ENCODE measurements at regions not wholly inside any gene's neighbourhood (a gene's known extent, or its start where the extent isn't known, plus 50 kb on each side); places are given as distances from the start of the nearest gene placed in this dataset.

DNA sequence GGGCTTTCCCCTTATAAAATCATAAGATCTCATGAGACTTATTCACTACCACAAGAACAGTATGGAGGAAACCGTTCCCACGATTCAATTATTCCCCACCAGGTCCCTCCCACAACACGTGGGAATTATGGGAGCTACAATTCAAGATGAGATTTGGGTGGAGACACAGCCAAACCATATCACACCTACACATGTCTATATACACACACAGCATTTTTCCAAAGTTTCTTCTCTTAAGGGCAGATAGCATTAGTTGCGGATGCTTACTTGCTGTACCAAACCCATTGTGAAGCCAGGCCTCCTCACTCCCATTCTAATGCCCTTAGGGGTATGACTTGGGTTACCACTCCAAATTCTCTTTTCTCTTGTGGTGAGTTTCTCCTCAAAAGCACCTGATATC lies 104.1 kb upstream of the RAP1B start:
- no peak for ATAC-seq
- Histone ChIP-seq H2AFZ (ENCODE audit: low read length) (no peak overlapping the region), H3K4me3 (ENCODE audit: low read length) (no peak overlapping the region), H3K9ac (ENCODE audit: low read length) (no peak overlapping the region), H3K9me3 (ENCODE audit: low read length) (no peaks in the 10 kb centered on the region), H3K27ac (ENCODE audit: low read length) (no peak overlapping the region), H3K79me2 (ENCODE audit: low read length) (no peaks in the 10 kb centered on the region), H3K4me2 (ENCODE audit: low read length) (no peak overlapping the region), H3K4me1 (ENCODE audit: insufficient read depth, low read length) (no peaks in the 10 kb centered on the region), H3K9me2 (replicated peaks; ENCODE audit: low read length) (no peaks in the 10 kb centered on the region), H3K36me3 (ENCODE audit: low read depth, low read length) (no peaks in the 10 kb centered on the region), H4K20me1 (ENCODE audit: low read length) (no peaks in the 10 kb centered on the region), H3F3A (ENCODE audit: low read length, unreplicated experiment) (no peaks in the 10 kb centered on the region), H3K27me3 (ENCODE audit: low read length) (no peaks in the 10 kb centered on the region)
- TF ChIP-seq EZH2 (IDR thresholded peaks at IDR 0.05; ENCODE audit: low read length, unreplicated experiment) (no peak), EZH2phosphoT487 (IDR thresholded peaks at IDR 0.05; ENCODE audit: borderline replicate concordance, low read length) (no peak)
- TF ChIP-seq, protein P1, sequence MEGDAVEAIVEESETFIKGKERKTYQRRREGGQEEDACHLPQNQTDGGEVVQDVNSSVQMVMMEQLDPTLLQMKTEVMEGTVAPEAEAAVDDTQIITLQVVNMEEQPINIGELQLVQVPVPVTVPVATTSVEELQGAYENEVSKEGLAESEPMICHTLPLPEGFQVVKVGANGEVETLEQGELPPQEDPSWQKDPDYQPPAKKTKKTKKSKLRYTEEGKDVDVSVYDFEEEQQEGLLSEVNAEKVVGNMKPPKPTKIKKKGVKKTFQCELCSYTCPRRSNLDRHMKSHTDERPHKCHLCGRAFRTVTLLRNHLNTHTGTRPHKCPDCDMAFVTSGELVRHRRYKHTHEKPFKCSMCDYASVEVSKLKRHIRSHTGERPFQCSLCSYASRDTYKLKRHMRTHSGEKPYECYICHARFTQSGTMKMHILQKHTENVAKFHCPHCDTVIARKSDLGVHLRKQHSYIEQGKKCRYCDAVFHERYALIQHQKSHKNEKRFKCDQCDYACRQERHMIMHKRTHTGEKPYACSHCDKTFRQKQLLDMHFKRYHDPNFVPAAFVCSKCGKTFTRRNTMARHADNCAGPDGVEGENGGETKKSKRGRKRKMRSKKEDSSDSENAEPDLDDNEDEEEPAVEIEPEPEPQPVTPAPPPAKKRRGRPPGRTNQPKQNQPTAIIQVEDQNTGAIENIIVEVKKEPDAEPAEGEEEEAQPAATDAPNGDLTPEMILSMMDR (conservative IDR thresholded peaks at IDR 0.05; ENCODE audit: low read depth, low read length) = no peak
- POLR2A ChIA-PET (ENCODE audit: unreplicated experiment) = no interaction called here
- DNase-seq = no peak
- BruUV-seq (replicated peaks) = no TSS peak
- CTCF ChIA-PET = no interaction called here
- intact Hi-C loops (cut with micrococcal nuclease) = no loop called here

DNA sequence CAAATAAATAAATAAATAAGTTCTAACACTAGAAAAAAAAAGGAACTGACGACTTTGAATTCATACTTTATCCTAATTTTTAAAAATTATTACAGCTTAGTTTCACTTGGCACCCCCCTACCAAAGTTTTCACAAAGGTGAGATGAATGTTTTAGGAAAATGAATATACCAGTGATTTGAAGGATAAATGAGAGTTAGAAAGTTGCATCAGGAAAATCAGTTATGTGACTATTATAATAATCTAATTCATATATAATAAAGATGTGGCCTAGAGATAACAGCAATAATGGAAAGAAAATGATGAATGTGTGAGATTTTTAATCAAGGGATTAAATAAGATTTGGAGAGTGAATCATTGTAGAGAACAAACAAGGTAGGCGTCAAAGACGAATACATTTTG lies 103.0 kb upstream of the RAP1B start:
- ATAC-seq (no peak), DNase-seq (no peak)
- Histone ChIP-seq H3K36me3 (ENCODE audit: low read depth, low read length) (no peaks in the 10 kb centered on the region), H3K79me2 (ENCODE audit: low read length) (no peaks in the 10 kb centered on the region), H2AFZ (ENCODE audit: low read length) (no peak overlapping the region), H3K4me3 (ENCODE audit: low read length) (no peak overlapping the region), H3F3A (ENCODE audit: low read length, unreplicated experiment) (no peaks in the 10 kb centered on the region), H3K9me3 (ENCODE audit: low read length) (no peaks in the 10 kb centered on the region), H3K4me1 (ENCODE audit: insufficient read depth, low read length) (no peaks in the 10 kb centered on the region), H3K27me3 (ENCODE audit: low read length) (no peaks in the 10 kb centered on the region), H3K9ac (ENCODE audit: low read length) (no peak overlapping the region), H3K9me2 (replicated peaks; ENCODE audit: low read length) (no peaks in the 10 kb centered on the region), H3K4me2 (ENCODE audit: low read length) (no peak overlapping the region), H4K20me1 (ENCODE audit: low read length) (no peaks in the 10 kb centered on the region), H3K27ac (ENCODE audit: low read length) (no peak overlapping the region)
- POLR2A ChIA-PET (ENCODE audit: unreplicated experiment) = no interaction called here
- no TSS peak for BruUV-seq (replicated peaks)
- intact Hi-C loops (cut with micrococcal nuclease) = no loop called here
- CTCF ChIA-PET = no interaction called here
- TF ChIP-seq EZH2 (IDR thresholded peaks at IDR 0.05; ENCODE audit: low read length, unreplicated experiment) (no peak), EZH2phosphoT487 (IDR thresholded peaks at IDR 0.05; ENCODE audit: borderline replicate concordance, low read length) (no peak)
- TF ChIP-seq, protein P1 (conservative IDR thresholded peaks at IDR 0.05; ENCODE audit: low read depth, low read length) = no peak

DNA sequence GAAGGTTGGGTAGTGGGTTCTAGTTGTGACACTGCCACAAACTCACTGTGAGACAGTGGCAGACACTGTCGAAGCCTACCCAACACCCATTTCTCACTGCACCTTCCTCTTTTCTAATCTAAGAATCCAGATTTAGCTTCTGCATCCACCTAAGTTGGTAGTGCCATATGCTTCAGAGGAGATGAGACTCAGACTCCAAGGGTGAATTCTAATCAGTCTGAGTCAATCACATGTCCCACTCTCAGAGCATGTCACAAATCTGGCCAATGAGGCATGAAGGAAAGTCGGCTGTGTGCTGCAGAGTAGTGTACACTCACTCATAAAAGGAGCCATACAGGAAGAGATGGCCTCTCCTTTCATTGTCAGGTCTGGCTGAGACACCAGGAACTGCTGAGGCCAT lies 102.1 kb upstream of the RAP1B start:
- H3F3A ChIP-seq (ENCODE audit: low read length, unreplicated experiment) = no peaks in the 10 kb centered on the region
- H3K9me2 ChIP-seq (replicated peaks; ENCODE audit: low read length) = no peaks in the 10 kb centered on the region
- H2AFZ ChIP-seq (ENCODE audit: low read length) = no peak overlapping the region
- H3K36me3 ChIP-seq (ENCODE audit: low read depth, low read length) = no peaks in the 10 kb centered on the region
- no TSS peak for BruUV-seq (replicated peaks)
- H3K4me3 ChIP-seq (ENCODE audit: low read length) = no peak overlapping the region
- H3K4me2 ChIP-seq (ENCODE audit: low read length) = no peak overlapping the region
- no peaks in the 10 kb centered on the region for H3K9me3 ChIP-seq (ENCODE audit: low read length)
- ChIA-PET CTCF (no interaction called here), POLR2A (ENCODE audit: unreplicated experiment) (no interaction called here)
- no peaks in the 10 kb centered on the region for H3K79me2 ChIP-seq (ENCODE audit: low read length)
- TF ChIP-seq EZH2 (IDR thresholded peaks at IDR 0.05; ENCODE audit: low read length, unreplicated experiment) = no peak
- TF ChIP-seq, protein P1 (conservative IDR thresholded peaks at IDR 0.05; ENCODE audit: low read depth, low read length) = no peak
- no peak for TF ChIP-seq EZH2phosphoT487 (IDR thresholded peaks at IDR 0.05; ENCODE audit: borderline replicate concordance, low read length)
- no peak overlapping the region for H3K9ac ChIP-seq (ENCODE audit: low read length)
- ATAC-seq (no peak), DNase-seq (no peak)
- H4K20me1 ChIP-seq (ENCODE audit: low read length) = no peaks in the 10 kb centered on the region
- no peaks in the 10 kb centered on the region for H3K27me3 ChIP-seq (ENCODE audit: low read length)
- H3K4me1 ChIP-seq (ENCODE audit: insufficient read depth, low read length) = no peaks in the 10 kb centered on the region
- no peak overlapping the region for H3K27ac ChIP-seq (ENCODE audit: low read length)
- intact Hi-C loops (cut with micrococcal nuclease) = no loop called here
